OCI-LY1 (cell line): ENCODE measurements at regions not wholly inside any gene's neighbourhood (a gene's known extent, or its start where the extent isn't known, plus 50 kb on each side); places are given as distances from the start of the nearest gene placed in this dataset.

Experiments used
- H2AFZ ChIP-seq: fragments of 200-600 bp; sonication (generic), shearing (Covaris generic); 2 replicates; pipeline ENCODE4 v1.6.0; 2014; ENCODE audit warnings: antibody characterized with exemption, mild to moderate bottlenecking, low read length
- H3F3A ChIP-seq: fragments of 200-600 bp; sonication (generic), shearing (Covaris generic); 2 replicates; pipeline ENCODE4 v1.6.0; 2014; ENCODE audit warnings: mild to moderate bottlenecking, antibody characterized with exemption, low read length, moderate library complexity; ENCODE audit not compliant: insufficient read depth
- H3K27ac ChIP-seq: fragments of 200-600 bp; sonication (generic); 2 replicates; pipeline ENCODE4 v1.5.1; 2014; ENCODE audit warnings: low read length, mixed run types, mild to moderate bottlenecking, low read depth; ENCODE audit not compliant: poor library complexity, severe bottlenecking
- H3K27me3 ChIP-seq: fragments of 200-600 bp; sonication (generic); 2 replicates; pipeline ENCODE4 v1.6.0; 2014; ENCODE audit warnings: antibody characterized with exemption, mild to moderate bottlenecking, low read length, moderate library complexity; ENCODE audit not compliant: insufficient read depth
- H3K36me3 ChIP-seq: fragments of 200-600 bp; sonication (generic); 2 replicates; pipeline ENCODE4 v1.6.1; 2014; ENCODE audit warnings: mild to moderate bottlenecking, antibody characterized with exemption, low read length, moderate library complexity, mixed read lengths; ENCODE audit not compliant: insufficient read depth
- H3K4me1 ChIP-seq: fragments of 200-600 bp; sonication (generic); 2 replicates; pipeline ENCODE4 v1.5.1; 2014; ENCODE audit warnings: mild to moderate bottlenecking, low read length, moderate library complexity; ENCODE audit not compliant: insufficient read depth, severe bottlenecking
- H3K4me2 ChIP-seq: fragments of 200-600 bp; sonication (generic), shearing (Covaris generic); 2 replicates; pipeline ENCODE4 v1.6.1; 2014; ENCODE audit warnings: low read length
- H3K4me3 ChIP-seq: fragments of 200-600 bp; sonication (generic); 2 replicates; pipeline ENCODE4 v1.5.1; 2014; ENCODE audit warnings: low read length, low read depth, mild to moderate bottlenecking, mixed read lengths; ENCODE audit not compliant: poor library complexity, severe bottlenecking
- H3K79me2 ChIP-seq: fragments of 200-600 bp; shearing (Covaris generic); 2 replicates; pipeline ENCODE4 v1.6.1; 2016; ENCODE audit warnings: mixed run types, low read length, mixed read lengths; ENCODE audit not compliant: insufficient read depth
- H3K9ac ChIP-seq: fragments of 200-600 bp; sonication (generic), shearing (Covaris generic); 2 replicates; pipeline ENCODE4 v1.6.1; 2014; ENCODE audit warnings: mild to moderate bottlenecking, low read length, mixed read lengths
- H3K9me2 ChIP-seq: fragments of 200-600 bp; sonication (generic), shearing (Covaris generic); 2 replicates; pipeline ENCODE4 v1.6.1; 2014; ENCODE audit warnings: low read depth, mild to moderate bottlenecking, low read length, mixed read lengths
- H3K9me3 ChIP-seq: fragments of 200-600 bp; shearing (Covaris generic); 2 replicates; pipeline ENCODE4 v1.6.1; 2014; ENCODE audit warnings: low read length, mixed read lengths
- H4K20me1 ChIP-seq: fragments of 200-600 bp; sonication (generic), shearing (Covaris generic); 2 replicates; pipeline ENCODE4 v1.6.0; 2016; ENCODE audit warnings: mild to moderate bottlenecking, low read length; ENCODE audit not compliant: insufficient read depth
- CTCF ChIP-seq: fragments of 200-600 bp; sonication (generic), shearing (Covaris generic); IDR thresholded peaks from 2 replicates; pipeline ENCODE4 v1.5.1; 2017; ENCODE audit warnings: mild to moderate bottlenecking, antibody characterized with exemption, low read length, moderate library complexity, mixed read lengths
- EZH2 ChIP-seq: fragments of 200-600 bp; sonication (generic), shearing (Covaris generic); IDR thresholded peaks from 2 replicates; pipeline ENCODE4 v1.8.0; 2017; ENCODE audit warnings: borderline replicate concordance, mixed run types, mild to moderate bottlenecking, antibody characterized with exemption, low read length, moderate library complexity, mixed read lengths

DNA sequence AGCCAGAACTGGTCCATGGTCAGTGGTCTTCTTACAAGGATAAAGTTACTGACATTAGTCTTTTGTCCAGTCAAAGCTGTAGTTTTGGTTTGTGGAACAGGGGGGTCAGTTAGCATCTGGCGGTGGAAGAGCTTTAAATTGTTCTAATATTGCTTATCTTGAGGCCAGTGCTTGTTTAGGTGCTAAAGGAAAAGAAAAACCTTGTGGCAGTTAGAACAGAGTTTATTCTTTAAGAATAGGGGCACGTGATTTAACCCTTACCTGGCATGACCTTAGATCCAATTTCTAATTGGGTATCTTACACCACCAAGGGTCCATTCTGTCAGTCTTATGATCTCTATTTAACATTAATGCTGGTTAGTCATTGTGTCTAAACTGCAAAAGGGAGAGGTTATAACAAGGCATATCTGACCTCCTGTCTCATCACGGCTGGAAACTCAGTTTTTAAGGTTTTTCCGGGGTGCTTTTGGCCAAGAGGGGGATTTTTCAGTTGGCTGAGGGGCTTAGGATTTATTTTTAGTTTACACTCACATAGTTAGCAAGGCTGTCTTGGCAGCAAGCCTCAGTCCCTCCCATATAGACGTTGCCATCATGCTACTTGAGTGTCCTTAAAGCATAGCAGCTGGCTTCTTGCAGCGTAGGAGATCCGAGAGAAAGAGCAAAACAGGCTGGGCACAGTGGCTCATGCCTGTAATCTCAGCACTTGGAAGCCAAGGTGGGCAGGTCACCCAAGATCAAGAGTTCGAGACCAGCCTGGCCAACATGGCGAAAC is 60.1 kb upstream of the FAM89A start:
- Histone ChIP-seq H3K79me2 (no peaks in the 10 kb centered on the region), H2AFZ (no peak overlapping the region), H3K4me1 (no peaks in the 10 kb centered on the region), H4K20me1 (no peaks in the 10 kb centered on the region), H3K4me3 (no peak overlapping the region), H3K9me2 (no peaks in the 10 kb centered on the region), H3K4me2 (no peak overlapping the region), H3F3A (no peaks in the 10 kb centered on the region), H3K9ac (no peak overlapping the region), H3K36me3 (no peaks in the 10 kb centered on the region), H3K27me3 (peaks cover 14% of the 10 kb centered on the region; the same call in 1 of the 2 replicates), H3K27ac (no peak overlapping the region), H3K9me3 (no peaks in the 10 kb centered on the region)
- no peak for TF ChIP-seq CTCF
- TF ChIP-seq EZH2, result no peak

GRCh38 chr1:231099311-231099710 is 59.3 kb upstream of the FAM89A start:
- Histone ChIP-seq H3K9me3 (no peaks in the 10 kb centered on the region), H3K4me3 (no peak overlapping the region), H2AFZ (no peak overlapping the region), H3K27ac (no peak overlapping the region), H3K36me3 (no peaks in the 10 kb centered on the region), H3K79me2 (no peaks in the 10 kb centered on the region), H4K20me1 (no peaks in the 10 kb centered on the region), H3K4me1 (no peaks in the 10 kb centered on the region), H3F3A (no peaks in the 10 kb centered on the region), H3K4me2 (no peak overlapping the region), H3K27me3 (peaks cover 14% of the 10 kb centered on the region; the same call in 1 of the 2 replicates), H3K9me2 (no peaks in the 10 kb centered on the region), H3K9ac (no peak overlapping the region)
- TF ChIP-seq CTCF (no peak), EZH2 (no peak)

DNA sequence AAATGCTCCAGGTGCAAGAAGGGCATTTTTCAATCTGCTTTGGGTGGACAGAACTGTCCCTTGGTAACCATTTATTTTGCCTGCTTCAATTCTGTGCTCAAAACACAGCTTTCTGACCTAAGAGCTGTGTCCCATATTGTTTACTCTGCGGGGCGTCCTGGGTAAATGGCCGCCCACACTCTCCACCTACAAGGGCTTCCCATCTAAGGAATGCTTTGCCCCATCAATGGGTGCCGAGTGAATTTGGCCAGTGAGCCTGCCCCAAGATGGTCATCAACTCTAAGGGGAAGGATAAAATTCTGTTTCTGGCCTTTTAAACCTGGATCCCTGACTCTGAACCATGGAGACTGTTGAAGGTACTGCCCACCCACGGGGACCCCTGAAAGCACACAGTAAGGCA is 55.5 kb upstream of the FAM89A start:
- peaks cover 7% of the 10 kb centered on the region; the same call in 1 of the 2 replicates for H3K27me3 ChIP-seq
- no peak overlapping the region for H2AFZ ChIP-seq
- no peak overlapping the region for H3K27ac ChIP-seq
- no peaks in the 10 kb centered on the region for H3K4me1 ChIP-seq
- H3K9me2 ChIP-seq, result no peaks in the 10 kb centered on the region
- no peak overlapping the region for H3K4me3 ChIP-seq
- no peak overlapping the region for H3K9ac ChIP-seq
- no peak overlapping the region for H3K4me2 ChIP-seq
- no peaks in the 10 kb centered on the region for H3K9me3 ChIP-seq
- H4K20me1 ChIP-seq, result no peaks in the 10 kb centered on the region
- H3F3A ChIP-seq, result no peaks in the 10 kb centered on the region
- TF ChIP-seq CTCF (no peak), EZH2 (no peak)
- H3K36me3 ChIP-seq, result no peaks in the 10 kb centered on the region
- no peaks in the 10 kb centered on the region for H3K79me2 ChIP-seq
